ENCODE measurements at regions not wholly inside any gene's neighbourhood (a gene's known extent, or its start where the extent isn't known, plus 50 kb on each side); places are given as distances from the start of the nearest gene placed in this dataset.

- Histone ChIP-seq H3K79me2 (ENCODE audit: insufficient read depth) (no peaks in the 10 kb centered on the region), H3K27ac (ENCODE audit: low read depth in 2 of 2, low read length in 1 of 2) (no peak overlapping the region), H3K9ac (no peak overlapping the region), H3K4me2 (no peak overlapping the region), H3K27me3 (ENCODE audit: insufficient read depth) (no peaks in the 10 kb centered on the region), H3K9me2 (no peaks in the 10 kb centered on the region), H3K4me3 (ENCODE audit: low read depth in 2 of 2, low read length in 1 of 2) (no peak overlapping the region), H3F3A (replicated peaks; ENCODE audit: insufficient read depth) (no peaks in the 10 kb centered on the region), H3K4me1 (ENCODE audit: control insufficient read depth in 1 of 2, insufficient read depth in 2 of 2, low read depth in 1 of 2, low read length in 1 of 2) (no peaks in the 10 kb centered on the region), H4K20me1 (ENCODE audit: insufficient read depth) (no peaks in the 10 kb centered on the region), H2AFZ (ENCODE audit: low read depth) (no peak overlapping the region), H3K36me3 (replicated peaks in 1 of 2; ENCODE audit: control insufficient read depth in 1 of 2, insufficient read depth in 2 of 2, low read length in 1 of 2) (no peaks in the 10 kb centered on the region), H3K9me3 (no peaks in the 10 kb centered on the region)
- ChIA-PET CTCF (no interaction called here), POLR2A (no interaction called here)
- no peak for TF ChIP-seq TCF12 (IDR thresholded peaks at IDR 0.05)
- no peak for TF ChIP-seq EP300 (IDR thresholded peaks at IDR 0.05; ENCODE audit: borderline replicate concordance in 1 of 2, low read depth in 1 of 2, low read length in 1 of 2)
- TF ChIP-seq JUND (IDR thresholded peaks at IDR 0.05), result no peak
- TF ChIP-seq PBX3 (IDR thresholded peaks at IDR 0.05), result no peak
- TF ChIP-seq USF2 (IDR thresholded peaks at IDR 0.05; ENCODE audit: borderline replicate concordance, low read depth, low read length), result no peak
- no peak for TF ChIP-seq RCOR1 (IDR thresholded peaks at IDR 0.05; ENCODE audit: low read length)
- no peak for TF ChIP-seq RFX5 (IDR thresholded peaks at IDR 0.05; ENCODE audit: low read length)
- no peak for TF ChIP-seq CTCF (IDR thresholded peaks at IDR 0.05)
- no peak for DNase-seq
These were observed 283.5 kb downstream of the MAF start for GRCh38 chr16:79317026-79317425.

GRCh38 chr16:79316004-79316458 lies 284.5 kb downstream of the MAF start:
- Histone ChIP-seq H3K9ac (no peak overlapping the region), H4K20me1 (ENCODE audit: insufficient read depth) (no peaks in the 10 kb centered on the region), H2AFZ (ENCODE audit: low read depth) (no peak overlapping the region), H3F3A (replicated peaks; ENCODE audit: insufficient read depth) (no peaks in the 10 kb centered on the region), H3K27me3 (ENCODE audit: insufficient read depth) (no peaks in the 10 kb centered on the region), H3K79me2 (ENCODE audit: insufficient read depth) (no peaks in the 10 kb centered on the region), H3K27ac (ENCODE audit: low read depth in 2 of 2, low read length in 1 of 2) (no peak overlapping the region), H3K4me1 (ENCODE audit: control insufficient read depth in 1 of 2, insufficient read depth in 2 of 2, low read depth in 1 of 2, low read length in 1 of 2) (no peaks in the 10 kb centered on the region), H3K9me2 (no peaks in the 10 kb centered on the region), H3K36me3 (replicated peaks in 1 of 2; ENCODE audit: control insufficient read depth in 1 of 2, insufficient read depth in 2 of 2, low read length in 1 of 2) (no peaks in the 10 kb centered on the region), H3K9me3 (no peaks in the 10 kb centered on the region), H3K4me3 (ENCODE audit: low read depth in 2 of 2, low read length in 1 of 2) (no peak overlapping the region), H3K4me2 (no peak overlapping the region)
- DNase-seq, result no peak
- 26% methylated on average over 8 of the region's 8 CpGs for WGBS (ENCODE audit: low lambda C conversion rate)
- ChIA-PET POLR2A (no interaction called here), CTCF (no interaction called here)
- TF ChIP-seq FOXM1 (IDR thresholded peaks at IDR 0.05; ENCODE audit: low read depth) (no peak), RCOR1 (IDR thresholded peaks at IDR 0.05; ENCODE audit: low read length) (no peak), TAF1 (IDR thresholded peaks at IDR 0.05; ENCODE audit: borderline replicate concordance, low read depth, low read length) (no peak), MAX (IDR thresholded peaks at IDR 0.05; ENCODE audit: low read depth) (no peak), USF1 (IDR thresholded peaks at IDR 0.05; ENCODE audit: borderline replicate concordance, low read depth) (no peak), PBX3 (IDR thresholded peaks at IDR 0.05) (no peak), MEF2A (IDR thresholded peaks at IDR 0.05; ENCODE audit: borderline replicate concordance, low read depth) (no peak), CHD2 (IDR thresholded peaks at IDR 0.05; ENCODE audit: low read length, partially characterized antibody) (no peak), EP300 (IDR thresholded peaks at IDR 0.05; ENCODE audit: borderline replicate concordance in 1 of 2, low read depth in 1 of 2, low read length in 1 of 2) (no peak)

Data from SK-N-SH (cell line).